Activated CD4-positive, alpha-beta T cell treated with anti-CD3 and anti-CD28 coated beads for 4 hours (primary cell): ENCODE measurements at regions not wholly inside any gene's neighbourhood (a gene's known extent, or its start where the extent isn't known, plus 50 kb on each side); places are given as distances from the start of the nearest gene placed in this dataset.
"Not testable (repeated sequence)": the region's sequence is repeated elsewhere in the genome, so short reads cannot be mapped to it uniquely, and the experiment has no call there.

Experiments
- DNase-seq, 2 donors: peaks; one replicate each; pipeline ENCODE4 v3.0.0-alpha.2; 2020

DNA sequence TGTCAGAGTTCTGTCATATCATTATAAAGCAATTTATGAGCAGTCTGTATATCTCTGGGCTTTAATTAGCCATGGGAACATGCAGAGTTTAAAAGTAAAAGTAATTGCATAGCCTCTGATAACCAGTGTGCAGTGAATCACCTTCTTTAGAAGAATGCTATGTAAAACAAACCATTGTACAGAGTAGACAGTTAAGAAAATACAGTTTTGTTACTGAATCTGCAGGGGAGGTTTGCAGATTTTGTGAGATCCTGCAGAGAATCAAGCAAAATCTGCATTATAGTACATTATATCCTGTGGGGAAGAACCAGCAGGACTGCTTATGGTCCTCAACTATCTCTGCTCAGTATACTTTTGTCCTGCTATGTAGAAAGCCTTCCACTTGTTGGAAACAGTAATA is 396.2 kb upstream of the NAALADL2 start:
- no peak for DNase-seq

DNA sequence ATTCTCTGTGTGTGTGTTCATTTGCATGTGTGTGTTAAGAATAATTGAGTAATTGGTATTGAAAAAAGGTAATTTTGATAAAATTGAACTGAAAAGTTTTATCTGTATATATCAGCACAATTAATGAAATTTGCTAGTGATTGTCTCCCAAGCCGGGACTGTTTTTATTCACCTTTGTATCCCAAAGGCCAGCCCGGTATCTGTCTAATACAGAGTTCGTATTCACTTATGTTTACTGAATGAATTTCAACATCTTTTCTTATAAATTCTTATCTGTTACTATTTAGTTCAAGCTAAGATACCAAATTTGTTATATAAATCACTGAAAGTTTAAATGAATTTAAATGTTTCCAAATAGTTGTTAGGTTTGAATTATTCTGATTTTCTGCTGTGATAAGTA is 394.0 kb upstream of the NAALADL2 start:
- no peak for DNase-seq

DNA sequence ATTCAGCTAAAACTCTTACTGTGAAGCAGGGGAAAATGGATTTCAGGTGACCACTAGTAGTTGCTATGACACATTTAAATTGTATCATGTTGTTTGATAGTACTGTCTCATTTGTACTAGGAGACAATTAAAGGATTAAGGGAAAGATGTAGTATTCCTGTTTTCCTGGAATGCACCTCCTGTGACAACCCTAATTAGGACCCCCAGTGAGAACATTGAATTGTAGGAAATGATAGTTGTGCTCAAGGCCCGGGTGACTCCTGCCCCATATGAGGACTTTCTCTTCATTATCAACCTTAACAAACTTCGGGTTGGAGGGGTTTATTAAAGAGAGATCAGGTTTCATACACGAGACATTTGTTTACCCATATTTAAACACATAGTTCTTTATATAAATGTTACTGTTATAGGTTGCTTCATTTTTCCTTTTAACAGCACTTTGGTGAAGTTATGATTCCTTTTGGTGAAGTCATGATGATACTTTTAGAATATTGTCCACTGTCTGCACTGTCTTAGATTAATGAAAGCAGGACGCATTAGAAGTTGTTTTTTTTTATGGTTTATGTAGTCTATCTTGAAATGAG is 392.6 kb upstream of the NAALADL2 start:
- no peak for DNase-seq

DNA sequence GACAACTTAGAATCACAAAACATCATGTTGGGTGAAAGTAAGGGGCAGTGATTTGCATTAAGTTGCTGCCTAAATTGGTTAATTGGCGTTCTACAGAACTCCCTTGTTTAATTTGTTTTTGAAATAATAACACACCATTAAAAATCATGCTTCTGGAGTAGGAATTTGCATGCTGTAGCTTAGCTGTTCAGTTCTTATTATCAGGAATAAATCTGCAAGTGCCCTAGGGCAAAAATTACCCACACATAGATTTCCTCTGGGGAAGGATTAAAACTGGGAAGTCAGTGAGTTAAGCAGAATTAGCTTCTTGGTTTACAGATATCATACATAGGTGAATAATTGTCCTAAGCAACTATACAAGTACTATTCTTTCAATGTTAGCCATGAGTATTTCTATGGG is 381.6 kb upstream of the NAALADL2 start:
- no peak for DNase-seq

DNA sequence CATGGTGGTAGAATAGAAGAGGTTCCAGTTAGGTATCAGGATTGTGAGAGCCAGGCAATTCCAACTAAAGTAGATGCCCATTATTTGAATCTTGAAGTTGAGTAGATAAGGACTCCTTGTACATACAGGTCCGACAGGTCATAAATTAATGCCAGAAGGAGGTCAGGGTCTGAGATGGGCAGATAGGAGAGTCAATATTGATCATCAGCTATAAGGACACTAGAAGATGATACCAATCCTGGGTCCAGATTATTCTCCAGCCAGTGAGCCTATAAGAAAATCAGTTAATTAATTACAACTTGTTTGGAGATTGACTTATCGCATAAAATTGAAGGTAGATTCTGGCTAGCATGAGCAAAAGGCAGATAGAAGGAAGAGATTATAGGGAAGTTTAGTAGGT is 378.4 kb upstream of the NAALADL2 start:
- no peak for DNase-seq

DNA sequence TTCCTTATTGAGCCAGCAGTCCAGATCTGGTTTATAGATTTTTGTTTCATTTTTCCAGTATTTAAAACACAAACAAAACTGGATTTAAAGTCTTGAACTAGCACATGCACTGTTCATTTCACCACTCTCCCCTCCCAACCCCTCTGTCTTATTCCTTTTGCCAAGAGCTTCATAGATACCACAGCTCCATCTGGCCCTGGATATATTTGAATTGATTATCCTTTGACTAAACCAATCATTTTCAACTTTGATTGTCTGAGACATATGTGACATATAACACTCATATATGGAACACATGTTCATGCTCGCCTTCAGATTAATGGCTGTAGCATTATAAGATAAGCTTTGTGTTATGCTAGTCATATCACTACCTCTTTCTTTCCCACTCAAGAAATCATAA is 376.6 kb upstream of the NAALADL2 start:
- no peak for DNase-seq

DNA sequence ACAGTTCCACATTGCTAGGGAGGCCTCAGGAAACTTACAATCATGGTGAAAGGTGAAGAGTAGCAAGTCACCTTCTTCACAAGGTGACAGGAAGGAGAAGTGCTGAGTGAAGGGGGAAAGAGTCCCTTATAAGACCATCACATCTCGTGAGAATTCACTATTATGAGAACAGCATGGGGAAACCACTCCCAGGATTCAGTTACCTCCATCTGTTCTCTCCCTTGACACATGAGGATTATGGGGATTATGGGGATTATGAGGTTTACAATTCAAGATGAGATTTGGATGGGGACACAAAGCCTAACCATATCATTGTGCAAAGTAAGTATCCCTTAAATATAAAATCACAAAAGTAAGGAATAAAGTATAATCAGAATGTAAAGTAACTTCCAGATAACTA is 375.9 kb upstream of the NAALADL2 start:
- no peak for DNase-seq

DNA sequence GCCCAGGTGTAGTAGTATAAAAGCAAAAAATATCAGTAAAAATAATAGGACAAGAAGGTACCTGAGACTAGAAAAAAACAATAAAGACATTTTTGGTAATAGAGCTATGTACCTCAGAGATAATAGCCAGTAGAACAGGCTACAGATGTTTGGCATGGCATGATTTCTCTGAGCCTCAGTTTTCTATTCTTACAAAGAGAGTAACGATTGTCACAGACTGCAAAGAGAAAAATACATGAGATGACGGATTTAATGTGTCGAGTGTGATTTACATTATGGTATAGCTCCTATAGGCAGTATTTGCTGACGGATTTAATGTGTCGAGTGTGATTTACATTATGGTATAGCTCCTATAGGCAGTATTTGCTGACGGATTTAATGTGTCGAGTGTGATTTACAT is 375.3 kb upstream of the NAALADL2 start:
- DNase-seq: not testable (repeated sequence)

DNA sequence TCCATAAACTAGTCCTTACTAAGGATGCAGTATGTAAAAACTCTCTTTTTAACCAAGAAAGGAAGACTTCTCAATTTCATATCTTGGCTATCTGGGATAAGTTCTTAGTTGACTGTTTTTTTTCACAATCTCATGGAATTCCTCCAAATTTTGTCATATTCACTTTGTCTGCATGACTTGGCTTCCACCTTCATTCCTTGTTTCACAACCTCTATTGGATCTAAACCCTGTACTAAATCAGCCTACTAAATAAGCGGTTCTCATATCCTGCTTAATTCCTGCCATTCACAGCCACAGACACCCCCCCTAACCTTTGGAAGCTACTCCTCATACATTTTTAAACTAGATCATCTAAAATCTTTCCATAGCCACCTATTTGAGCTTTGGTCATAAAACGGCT is 370.6 kb upstream of the NAALADL2 start:
- no peak for DNase-seq

DNA sequence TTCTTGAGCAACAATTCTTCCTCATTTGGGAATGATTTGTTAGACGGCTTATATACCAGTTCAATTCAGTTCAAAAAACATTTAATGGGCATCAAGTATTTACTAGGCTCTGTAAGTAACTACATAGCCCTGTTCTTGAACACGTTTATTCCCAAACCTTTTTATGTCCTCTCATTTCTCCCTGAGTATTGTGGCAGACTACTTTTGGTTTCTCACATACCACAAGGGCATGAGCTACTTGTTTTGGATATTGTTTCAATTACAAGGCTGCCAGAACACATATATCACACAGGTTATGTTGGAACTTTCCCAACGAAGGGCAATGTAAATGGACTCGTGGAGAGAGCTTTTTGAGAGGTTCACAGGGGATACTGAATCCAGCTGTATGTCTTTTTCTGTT is 363.8 kb upstream of the NAALADL2 start:
- DNase-seq: no peak

DNA sequence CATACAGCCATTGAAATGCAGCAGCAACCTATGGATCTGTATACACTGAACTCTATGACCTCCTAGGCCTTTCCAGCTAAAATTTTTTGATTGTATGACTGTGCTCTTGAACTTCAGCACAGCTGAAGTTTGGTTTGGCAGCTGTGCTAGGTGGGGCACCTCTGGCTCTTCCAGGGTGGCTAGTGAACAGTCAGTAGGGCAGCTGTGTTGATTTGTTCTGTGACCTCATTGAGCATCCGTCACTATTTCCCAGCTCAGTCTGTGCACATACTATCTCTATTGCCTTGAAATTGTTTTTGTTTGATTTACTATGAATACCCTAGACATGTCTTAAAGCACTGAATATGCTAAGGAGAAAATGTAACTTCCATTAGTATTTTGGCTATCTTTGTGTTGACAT is 363.2 kb upstream of the NAALADL2 start:
- no peak for DNase-seq

DNA sequence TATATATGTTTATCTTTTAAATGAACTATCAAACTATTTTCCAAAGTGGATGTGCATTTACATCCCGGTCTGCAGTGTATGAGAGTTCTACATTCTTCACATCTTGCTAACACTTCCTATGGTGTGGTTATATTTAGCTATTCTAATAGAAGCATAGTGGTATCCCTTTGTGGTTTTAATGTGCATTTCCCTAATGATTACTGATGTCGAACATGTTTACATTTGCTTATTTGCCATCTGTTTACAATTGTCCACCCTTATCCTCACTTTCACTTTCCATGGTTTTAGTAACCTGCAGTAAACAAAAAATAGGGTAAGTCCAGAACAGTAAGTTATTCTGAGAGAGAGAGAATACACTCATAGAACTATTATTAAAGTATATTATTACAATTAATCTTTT is 360.5 kb upstream of the NAALADL2 start:
- DNase-seq: no peak

DNA sequence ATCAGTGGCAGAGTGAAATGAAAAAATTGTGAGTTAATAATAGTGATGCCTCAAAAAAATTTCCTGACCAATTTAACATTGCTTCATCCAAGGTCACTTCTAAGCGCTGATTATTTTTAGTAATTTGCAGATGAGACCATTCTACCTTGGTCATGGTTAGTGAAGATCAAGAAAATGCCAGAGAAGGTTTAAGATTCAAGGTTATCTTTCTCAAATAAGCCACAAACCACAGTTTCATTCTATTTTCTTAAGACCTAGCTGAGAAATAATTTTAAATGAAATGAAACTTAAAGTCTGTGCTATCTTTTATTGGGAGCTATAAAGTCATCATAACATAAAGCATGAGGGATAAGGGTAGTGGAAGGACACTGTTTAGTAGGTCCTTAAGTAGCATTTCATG is 353.9 kb upstream of the NAALADL2 start:
- no peak for DNase-seq

DNA sequence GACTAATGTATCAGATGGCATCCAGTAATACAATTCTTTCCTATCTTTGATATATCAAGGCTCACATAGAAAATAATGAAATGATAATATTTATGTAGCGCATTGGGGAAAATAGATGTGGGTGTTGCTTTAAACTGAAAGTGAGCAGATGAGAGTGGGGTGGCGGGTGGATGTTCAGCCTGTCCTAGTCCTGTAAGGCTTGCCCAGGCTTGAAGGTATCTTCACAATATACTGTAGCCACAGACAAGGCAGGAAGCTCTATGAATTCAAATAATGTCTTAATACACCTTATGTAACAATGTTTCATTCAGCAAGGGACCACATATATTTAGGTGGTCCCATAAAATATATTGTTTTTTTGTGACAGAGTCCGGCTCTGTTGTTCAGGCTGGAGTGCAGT is 334.9 kb upstream of the NAALADL2 start:
- DNase-seq: no peak

DNA sequence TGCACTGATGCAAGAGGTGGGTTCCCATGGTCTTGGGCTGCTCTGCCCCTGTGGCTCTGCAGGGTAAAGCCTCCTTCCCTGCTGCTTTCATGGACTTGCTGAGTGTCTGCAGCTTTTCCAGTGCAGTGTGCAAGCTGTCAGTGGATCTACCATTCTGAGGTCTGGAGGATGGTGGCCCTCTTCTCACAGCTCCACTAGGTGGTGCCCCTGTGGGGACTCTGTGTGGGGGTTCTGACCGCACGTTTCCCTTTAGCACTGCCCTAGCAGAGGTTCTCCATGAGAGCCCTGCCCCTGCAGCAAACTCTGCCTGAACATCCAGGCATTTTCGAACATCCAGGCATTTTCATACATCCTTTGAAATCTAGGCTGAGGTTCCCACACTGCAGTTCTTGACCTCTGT is 329.8 kb upstream of the NAALADL2 start:
- DNase-seq: no peak

DNA sequence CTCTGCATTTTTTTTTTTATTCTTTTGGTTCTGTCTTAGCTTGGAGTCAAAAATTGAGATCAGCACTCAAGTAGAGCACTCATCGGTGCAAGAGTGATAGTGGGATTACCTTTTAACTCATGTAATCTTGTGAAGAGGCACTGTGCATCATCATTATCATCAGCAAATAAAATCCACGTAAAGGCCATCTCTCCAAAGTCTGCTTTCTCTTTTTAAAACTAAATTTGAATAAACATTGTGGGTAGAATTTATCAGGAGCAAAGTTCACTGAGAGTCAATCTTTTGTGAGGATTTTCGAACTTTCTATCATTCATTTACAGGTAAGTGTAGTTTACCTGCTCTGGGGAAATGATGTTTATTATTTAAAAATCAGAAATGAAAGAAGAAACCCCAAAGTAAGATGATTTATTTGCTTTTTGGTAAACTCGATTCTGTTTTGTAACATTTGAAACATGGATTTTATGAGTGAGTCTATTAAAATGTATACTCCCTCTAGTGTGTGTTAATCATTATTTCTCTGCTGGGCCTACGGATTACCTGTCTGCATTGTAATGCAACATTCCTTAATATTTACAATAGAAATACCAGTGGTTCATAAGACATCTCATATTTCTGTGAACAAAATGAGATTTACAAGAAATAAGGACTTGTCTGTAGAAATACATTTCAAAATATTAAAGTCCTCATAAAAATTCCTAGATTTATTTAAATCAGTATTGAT is 327.7 kb upstream of the NAALADL2 start:
- DNase-seq: no peak

DNA sequence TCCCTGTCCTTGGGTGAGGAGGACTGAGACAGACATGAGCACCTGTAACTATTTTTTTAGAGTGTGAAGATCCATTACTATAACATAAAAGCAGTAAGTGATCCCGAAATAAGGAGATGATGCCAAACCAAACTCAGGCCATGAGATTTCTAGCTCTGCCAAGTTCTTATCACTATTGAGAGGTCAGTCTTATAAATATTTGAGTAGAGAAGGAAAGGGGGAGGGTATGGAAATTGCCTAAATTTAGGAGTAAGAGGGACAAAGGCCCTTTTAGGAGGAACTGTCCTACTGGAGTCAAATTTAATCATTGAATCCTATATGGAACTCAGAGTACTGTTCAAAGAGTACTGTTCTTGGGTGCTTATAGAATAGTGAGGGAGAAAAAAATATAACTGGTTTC is 326.9 kb upstream of the NAALADL2 start:
- DNase-seq: no peak

DNA sequence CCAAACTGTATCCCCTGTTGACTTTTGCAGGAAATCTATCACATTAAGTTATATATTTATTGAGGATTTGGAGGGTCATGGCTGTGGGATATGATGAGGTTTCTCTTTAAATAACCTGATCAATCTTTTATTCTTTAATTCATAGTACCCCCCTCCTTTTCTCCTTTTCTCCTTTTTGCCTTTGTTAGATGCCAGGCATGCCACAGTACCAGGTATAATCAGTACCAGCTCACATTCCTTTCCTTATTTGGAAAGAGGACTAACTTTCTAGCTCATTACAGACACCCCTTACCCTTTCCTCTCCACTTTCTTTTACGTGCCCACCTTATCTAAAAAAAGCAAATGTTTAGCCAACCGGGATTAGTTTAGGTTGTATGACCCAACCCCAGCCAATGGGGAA is 326.4 kb upstream of the NAALADL2 start:
- DNase-seq: no peak

DNA sequence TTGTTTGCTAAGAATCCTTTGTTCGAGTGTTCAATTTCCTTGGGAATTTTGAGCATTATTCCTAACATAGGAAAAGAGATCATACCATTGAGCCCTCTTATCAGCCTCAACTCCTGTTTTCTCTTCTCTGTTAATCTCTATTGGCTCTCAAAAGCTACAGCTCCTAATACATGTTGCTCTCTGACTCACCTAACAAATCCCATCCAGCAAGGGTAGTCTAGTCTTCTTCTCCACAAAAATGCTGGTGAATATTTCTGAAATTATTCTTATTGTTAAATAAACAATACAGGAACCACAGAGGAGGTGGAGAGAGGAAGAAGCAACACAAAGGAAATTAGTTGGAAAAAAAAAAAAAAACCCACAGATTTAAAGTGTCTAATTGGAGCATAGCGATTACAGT is 325.8 kb upstream of the NAALADL2 start:
- DNase-seq: no peak

DNA sequence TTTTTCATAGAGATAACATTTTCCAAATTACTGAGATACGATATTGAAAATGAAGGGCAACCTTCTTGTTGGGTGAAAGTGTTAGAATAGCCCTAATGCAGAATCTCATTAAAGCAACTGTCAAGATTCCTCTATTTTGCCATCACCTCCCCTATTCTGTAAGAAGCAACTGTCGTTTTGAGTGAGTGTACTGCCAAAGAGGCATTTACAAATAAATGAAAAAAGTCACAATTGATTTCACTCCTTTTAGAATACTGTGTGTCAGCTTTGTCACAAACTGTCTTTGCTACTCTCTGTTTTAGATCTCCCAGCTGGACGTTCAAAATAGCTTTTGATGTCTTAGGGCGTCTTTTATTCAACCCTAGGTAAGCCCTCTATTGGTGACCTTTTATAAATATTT is 322.8 kb upstream of the NAALADL2 start:
- no peak for DNase-seq

DNA sequence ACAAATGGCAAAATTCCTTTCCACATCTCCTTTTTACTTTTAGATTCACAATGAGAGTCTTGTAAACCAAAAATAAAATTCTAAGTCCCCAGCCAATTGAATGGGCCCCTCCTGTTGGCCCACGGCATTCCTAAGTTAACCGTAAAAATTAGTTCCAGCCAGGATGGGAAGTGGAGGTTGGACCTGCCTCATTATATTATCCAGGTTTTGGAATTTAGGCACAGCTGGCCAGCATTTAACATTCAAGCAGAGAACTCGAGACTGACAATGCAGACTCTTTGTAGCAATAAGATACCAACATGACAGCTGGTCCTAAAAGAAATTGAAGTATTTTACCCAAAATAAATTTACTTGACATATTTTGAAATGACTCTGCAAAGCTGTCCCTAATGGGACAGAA is 321.0 kb upstream of the NAALADL2 start:
- no peak for DNase-seq

DNA sequence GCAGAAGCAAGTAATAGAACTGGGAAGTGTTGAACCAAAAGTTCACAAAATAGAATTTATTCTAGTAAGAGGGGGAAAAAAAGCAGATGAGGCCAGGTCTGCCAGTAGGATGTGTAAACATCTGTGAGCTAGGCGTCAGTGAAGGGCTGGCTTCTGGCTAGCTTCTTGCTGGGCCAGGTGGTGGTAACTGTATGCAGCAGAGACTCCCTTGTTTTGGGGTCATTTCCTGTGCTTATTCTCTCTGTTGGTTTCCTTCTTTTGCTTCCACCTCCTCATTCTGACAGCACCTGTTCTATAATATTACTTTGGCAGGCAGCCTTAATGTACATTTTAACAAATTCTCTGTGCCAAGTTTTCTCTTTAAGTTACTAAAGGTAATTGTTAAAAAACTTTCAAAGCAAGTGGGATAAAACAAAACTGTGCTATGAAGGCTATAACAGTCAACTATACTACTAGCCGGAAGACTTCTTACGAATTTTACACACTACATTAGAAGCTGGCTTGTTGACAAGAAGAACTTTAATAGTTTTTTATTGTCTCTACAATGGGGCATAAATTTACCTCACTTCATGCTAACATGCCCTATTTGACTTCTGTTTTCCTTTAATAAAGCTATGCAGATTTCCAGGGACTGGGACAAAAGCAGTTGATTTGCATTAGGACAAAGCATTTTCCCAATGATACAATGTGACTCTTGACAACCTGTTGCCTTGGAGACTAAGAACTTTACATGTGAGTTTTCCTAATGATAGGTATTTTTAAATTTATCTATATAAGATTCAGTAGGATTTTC is 318.8 kb upstream of the NAALADL2 start:
- no peak for DNase-seq

DNA sequence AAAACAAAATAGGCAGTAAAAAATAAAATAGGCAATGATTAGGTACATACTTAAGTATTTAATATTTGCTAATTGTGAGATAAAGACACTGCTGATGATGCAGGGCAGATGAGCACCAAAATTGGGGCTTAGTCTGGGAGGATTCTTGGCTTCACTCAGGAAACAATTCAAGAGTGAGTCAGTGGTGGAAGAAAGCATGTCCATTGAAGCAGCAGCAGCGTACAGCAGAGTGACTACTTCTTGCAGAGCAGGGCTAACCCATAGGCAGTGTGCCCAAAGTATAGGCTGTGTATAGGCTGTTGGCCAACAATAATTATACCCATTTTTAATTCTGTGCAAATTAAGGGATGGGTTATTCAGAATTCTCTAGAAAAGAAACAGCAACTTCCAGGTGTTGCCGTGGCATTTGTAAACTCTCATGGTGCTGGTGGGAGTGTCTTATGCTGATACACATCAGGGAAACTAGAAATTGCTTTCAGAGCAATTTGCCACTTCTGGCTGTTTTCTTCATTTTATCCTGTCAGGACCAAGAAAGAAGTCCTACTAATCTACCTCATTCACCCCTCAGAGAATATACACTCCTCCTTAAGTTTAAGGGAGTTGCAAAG is 317.3 kb upstream of the NAALADL2 start:
- no peak for DNase-seq
